Stimulated activated naive B cell treated with anti-CD40 and anti-IgM and Interleukin-4, amounts not matched to agents 10 μg/mL and 1 μg/mL and 100 μg/mL, for 72 hours (primary cell): ENCODE measurements at regions not wholly inside any gene's neighbourhood (a gene's known extent, or its start where the extent isn't known, plus 50 kb on each side); places are given as distances from the start of the nearest gene placed in this dataset.

Experiments
- ATAC-seq, 2 donors: fragments of 150-1000 bp; cut with Tn5 transposase; replicated peaks; 2 replicates each; pipeline ENCODE4 v1.10.0; 2021; ENCODE audit warnings: moderate library complexity in 1 of 2
- DNase-seq: peaks from one replicate; pipeline ENCODE4 v3.0.0; 2021
- H3K27ac Mint-ChIP-seq: one replicate; pipeline ENCODE4 v1.8.0; 2022; ENCODE audit warnings: mild to moderate bottlenecking, mixed read lengths
- H3K27me3 Mint-ChIP-seq, 2 donors: one replicate each; pipeline ENCODE4 v1.8.0; 2022; ENCODE audit warnings: mixed read lengths in 2 of 2
- H3K36me3 Mint-ChIP-seq, 2 donors: one replicate each; pipeline ENCODE4 v1.8.0; 2022; ENCODE audit warnings: mixed read lengths in 2 of 2, mild to moderate bottlenecking in 1 of 2
- H3K4me1 Mint-ChIP-seq, 2 donors: one replicate each; pipeline ENCODE4 v1.8.0; 2022; ENCODE audit warnings: mixed read lengths in 2 of 2, mild to moderate bottlenecking in 1 of 2
- H3K4me3 Mint-ChIP-seq, 2 donors: one replicate each; pipeline ENCODE4 v1.8.0; 2022; ENCODE audit warnings: mild to moderate bottlenecking in 2 of 2, mixed read lengths in 2 of 2, moderate library complexity in 1 of 2
- H3K9me3 Mint-ChIP-seq, 2 donors: one replicate each; pipeline ENCODE4 v1.8.0; 2022; ENCODE audit warnings: mixed read lengths in 2 of 2, mild to moderate bottlenecking in 1 of 2

GRCh38 chr13:26983543-26984320, 187.9 kb downstream of the USP12 start:
- ATAC-seq (no peak), DNase-seq (no peak)
- Mint-ChIP-seq H3K27me3 (peaks cover 8% of the 10 kb centered on the region in 2 donors), H3K27ac (no peak overlapping the region), H3K4me1 (peaks cover 4 to 7% of the 10 kb centered on the region in 2 donors), H3K4me3 (no peak overlapping the region), H3K9me3 (no peaks in the 10 kb centered on the region), H3K36me3 (no peaks in the 10 kb centered on the region)

GRCh38 chr13:26980099-26981031, 191.2 kb downstream of the USP12 start:
- Mint-ChIP-seq H3K4me3 (no peak overlapping the region), H3K27me3 (peaks cover 9 to 10% of the 10 kb centered on the region in 2 donors), H3K27ac (no peak overlapping the region), H3K36me3 (no peaks in the 10 kb centered on the region), H3K4me1 (peaks cover 2 to 5% of the 10 kb centered on the region in 2 donors), H3K9me3 (no peaks in the 10 kb centered on the region)
- ATAC-seq: no peak
- DNase-seq: no peak

GRCh38 chr13:26979334-26979733, 192.3 kb downstream of the USP12 start:
- Mint-ChIP-seq H3K27me3 (peaks cover 9 to 10% of the 10 kb centered on the region in 2 donors), H3K9me3 (no peaks in the 10 kb centered on the region)
- no peak for ATAC-seq

GRCh38 chr13:26978081-26978860, 193.3 kb downstream of the USP12 start:
- Mint-ChIP-seq H3K36me3 (no peaks in the 10 kb centered on the region), H3K4me3 (no peak overlapping the region), H3K4me1 (peaks cover 0 to 1% of the 10 kb centered on the region in 2 donors), H3K9me3 (no peaks in the 10 kb centered on the region), H3K27ac (no peak overlapping the region), H3K27me3 (peaks cover 6 to 8% of the 10 kb centered on the region in 2 donors)
- ATAC-seq: no peak
- DNase-seq: no peak

More at GRCh38 chr13:26979334-26979733, 192.3 kb downstream of the USP12 start:
- DNase-seq: no peak
- no peak overlapping the region for H3K4me3 Mint-ChIP-seq
- no peaks in the 10 kb centered on the region for H3K36me3 Mint-ChIP-seq
- no peaks in the 10 kb centered on the region for H3K4me1 Mint-ChIP-seq
- no peak overlapping the region for H3K27ac Mint-ChIP-seq

GRCh38 chr13:26977541-26977940, 194.1 kb downstream of the USP12 start:
- ATAC-seq: no peak
- Mint-ChIP-seq H3K36me3 (no peaks in the 10 kb centered on the region), H3K27ac (no peak overlapping the region), H3K4me3 (no peak overlapping the region), H3K9me3 (no peaks in the 10 kb centered on the region), H3K27me3 (peaks cover 6 to 11% of the 10 kb centered on the region in 2 donors), H3K4me1 (peaks cover 0 to 4% of the 10 kb centered on the region in 2 donors)
- no peak for DNase-seq

GRCh38 chr13:26976313-26976712, 195.3 kb downstream of the USP12 start:
- no peak for DNase-seq
- Mint-ChIP-seq H3K27me3 (peaks cover 6 to 12% of the 10 kb centered on the region in 2 donors), H3K9me3 (no peaks in the 10 kb centered on the region), H3K4me3 (no peak overlapping the region), H3K27ac (no peak overlapping the region), H3K4me1 (peaks cover 7 to 9% of the 10 kb centered on the region in 2 donors), H3K36me3 (peaks cover 0 to 1% of the 10 kb centered on the region in 2 donors)
- ATAC-seq: no peak

GRCh38 chr13:26973946-26974345, 197.7 kb downstream of the USP12 start:
- H3K27ac Mint-ChIP-seq: no peak overlapping the region
- no peak overlapping the region for H3K4me3 Mint-ChIP-seq
- DNase-seq (no peak), ATAC-seq (no peak)
- peaks cover 4 to 12% of the 10 kb centered on the region in 2 donors for H3K27me3 Mint-ChIP-seq
- H3K4me1 Mint-ChIP-seq: peaks cover 7 to 9% of the 10 kb centered on the region in 2 donors
- no peaks in the 10 kb centered on the region for H3K9me3 Mint-ChIP-seq
- peaks cover 0 to 1% of the 10 kb centered on the region in 2 donors for H3K36me3 Mint-ChIP-seq

GRCh38 chr13:26973295-26973694, 198.3 kb downstream of the USP12 start:
- no peak for ATAC-seq
- no peak overlapping the region for H3K27ac Mint-ChIP-seq
- H3K27me3 Mint-ChIP-seq: peaks cover 0 to 8% of the 10 kb centered on the region in 2 donors
- H3K9me3 Mint-ChIP-seq: no peaks in the 10 kb centered on the region
- no peak overlapping the region for H3K4me3 Mint-ChIP-seq
- DNase-seq: no peak
- H3K36me3 Mint-ChIP-seq: peaks cover 0 to 1% of the 10 kb centered on the region in 2 donors
- peaks cover 7 to 9% of the 10 kb centered on the region in 2 donors for H3K4me1 Mint-ChIP-seq

GRCh38 chr13:26971990-26972887, 199.4 kb downstream of the USP12 start:
- DNase-seq (no peak), ATAC-seq (peak; percentile 60 to 80)
- no peak overlapping the region for H3K4me3 Mint-ChIP-seq
- peaks cover 7 to 9% of the 10 kb centered on the region in 2 donors for H3K4me1 Mint-ChIP-seq
- H3K27me3 Mint-ChIP-seq: peaks cover 0 to 17% of the 10 kb centered on the region in 2 donors
- no peaks in the 10 kb centered on the region for H3K9me3 Mint-ChIP-seq
- no peak overlapping the region for H3K27ac Mint-ChIP-seq
- peaks cover 0 to 1% of the 10 kb centered on the region in 2 donors for H3K36me3 Mint-ChIP-seq

- no peaks in the 10 kb centered on the region for H3K9me3 Mint-ChIP-seq
- peaks cover 0 to 1% of the 10 kb centered on the region in 2 donors for H3K36me3 Mint-ChIP-seq
- H3K27me3 Mint-ChIP-seq: peaks cover 0 to 16% of the 10 kb centered on the region in 2 donors
- H3K4me1 Mint-ChIP-seq: peaks cover 14 to 17% of the 10 kb centered on the region in 2 donors
- DNase-seq (no peak), ATAC-seq (peak in 1 of 2 donors; percentile 15)
- H3K27ac Mint-ChIP-seq: no peak overlapping the region
- H3K4me3 Mint-ChIP-seq: no peak overlapping the region
Observed at GRCh38 chr13:26968431-26969341, 202.9 kb downstream of the USP12 start.

GRCh38 chr13:26967119-26968038, 204.2 kb downstream of the USP12 start:
- Mint-ChIP-seq H3K27ac (no peak overlapping the region), H3K9me3 (no peaks in the 10 kb centered on the region), H3K27me3 (peaks cover 0 to 12% of the 10 kb centered on the region in 2 donors), H3K4me3 (no peak overlapping the region), H3K4me1 (peaks cover 9 to 15% of the 10 kb centered on the region in 2 donors), H3K36me3 (peaks cover 0 to 1% of the 10 kb centered on the region in 2 donors)
- ATAC-seq: no peak
- DNase-seq: no peak
